DOHH2 (cell line): ENCODE measurements at regions not wholly inside any gene's neighbourhood (a gene's known extent, or its start where the extent isn't known, plus 50 kb on each side); places are given as distances from the start of the nearest gene placed in this dataset.

Experiments used
- CTCF ChIP-seq: fragments of 200-600 bp; sonication (generic); IDR thresholded peaks from one replicate; pipeline ENCODE4 v1.5.1; 2014; ENCODE audit warnings: antibody characterized with exemption, mild to moderate bottlenecking, low read depth, low read length; ENCODE audit not compliant: poor library complexity, severe bottlenecking
- EZH2phosphoT487 ChIP-seq: fragments of 200-600 bp; sonication (generic); IDR thresholded peaks from 2 replicates; pipeline ENCODE4 v1.6.1; 2017; ENCODE audit warnings: borderline replicate concordance, mild to moderate bottlenecking, antibody characterized with exemption, low read length, moderate library complexity, mixed read lengths

GRCh38 chr13:71096421-71096820 lies 770.6 kb downstream of the DACH1 start:
- TF ChIP-seq CTCF (no peak), EZH2phosphoT487 (no peak)
